Endothelial cell of umbilical vein (primary cell): ENCODE measurements at regions not wholly inside any gene's neighbourhood (a gene's known extent, or its start where the extent isn't known, plus 50 kb on each side); places are given as distances from the start of the nearest gene placed in this dataset.

Experiments used
- CTCF ChIP-seq, 2 donors: IDR thresholded peaks; 1 replicate in 1 of 2; 2 replicates in 1 of 2; pipeline ENCODE4 v1.5.1; 2011; ENCODE audit warnings: low read length in 2 of 2, mild to moderate bottlenecking in 2 of 2, moderate library complexity in 2 of 2, control low read depth in 1 of 2, inconsistent platforms in 1 of 2, low read depth in 1 of 2; ENCODE audit not compliant: insufficient read depth in 1 of 2; ENCODE audit errors: extremely low read depth in 1 of 2
- JUN ChIP-seq: IDR thresholded peaks from 2 replicates; pipeline ENCODE4 v1.6.1; 2011; ENCODE audit warnings: borderline replicate concordance, low read depth; ENCODE audit not compliant: insufficient read length, insufficient read depth
- MAX ChIP-seq: IDR thresholded peaks from 2 replicates; pipeline ENCODE4 v1.6.1; 2011; ENCODE audit not compliant: insufficient read depth, insufficient read length

DNA sequence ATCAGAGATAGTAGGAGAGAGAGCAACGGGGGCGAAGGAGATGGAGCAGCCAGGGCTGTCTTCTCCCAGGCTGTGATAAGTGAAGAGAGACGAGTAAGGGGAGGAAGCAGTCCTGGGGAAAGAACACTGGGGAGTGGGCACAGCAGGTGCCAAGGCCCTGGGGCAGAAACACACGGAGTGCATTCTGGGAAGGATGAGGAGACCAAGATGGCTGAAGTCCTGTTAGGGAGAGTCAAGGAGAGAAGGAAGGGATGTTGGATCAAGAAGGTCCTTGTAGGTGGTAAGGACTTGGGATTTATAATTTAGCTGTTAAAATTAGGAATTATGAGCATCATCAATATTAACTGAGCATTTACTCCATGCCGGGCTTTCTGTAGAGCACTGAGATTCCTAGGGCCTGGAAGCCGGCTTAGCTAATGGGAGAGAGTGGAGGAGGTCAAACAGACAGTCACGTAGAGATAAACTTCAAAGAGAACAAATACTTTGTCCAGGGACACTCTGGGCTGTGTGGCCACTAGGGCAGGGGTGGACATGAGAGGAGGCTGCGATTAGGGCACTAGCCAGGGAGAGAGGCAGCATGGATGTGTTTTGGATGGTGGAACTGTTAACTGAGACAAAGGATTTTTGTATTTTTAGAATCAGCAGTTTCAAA, 134.2 kb upstream of the PEG3 start:
- TF ChIP-seq MAX (no peak), CTCF (IDR thresholded peaks at IDR 0.05; ENCODE audit: extremely low read depth in 1 of 2, insufficient read depth in 1 of 2, low read depth in 1 of 2, low read length in 2 of 2) (no peak), JUN (no peak)
